OCI-LY7 (cell line): ENCODE measurements at regions not wholly inside any gene's neighbourhood (a gene's known extent, or its start where the extent isn't known, plus 50 kb on each side); places are given as distances from the start of the nearest gene placed in this dataset.
A peak's percentile ranks its signal among the peaks of the same experiment; 100 is the strongest.
"Not testable (repeated sequence)": the region's sequence is repeated elsewhere in the genome, so short reads cannot be mapped to it uniquely, and the experiment has no call there.

ENCODE experiments used
- BruUV-seq: library from RNA; stranded (reverse); fragments of 400-500 nt; replicated peaks from 2 replicates; lab custom pipeline; 2021; lab: Mats Ljungman, UMichigan
- CTCF ChIA-PET: fragments of 300-600 bp; sonication (Branson Sonifier 250); formaldehyde crosslinking; loops from one replicate; lab custom pipeline; 2022; ENCODE audit warnings: antibody characterized with exemption; ENCODE audit not compliant: unreplicated experiment; lab: Charles Lee
- POLR2A ChIA-PET: fragments of 300-600 bp; sonication (Branson Sonifier 250); formaldehyde crosslinking; loops from one replicate; lab custom pipeline; 2022; ENCODE audit warnings: antibody characterized with exemption; lab: Charles Lee
- DNase-seq: peaks from one replicate; pipeline ENCODE4 v3.0.0-alpha.2; 2015; ENCODE audit warnings: low spot score
- H2AFZ ChIP-seq: fragments of 200-600 bp; sonication (generic), shearing (Covaris generic); 2 replicates; pipeline ENCODE4 v1.6.1; 2014; ENCODE audit warnings: mild to moderate bottlenecking, antibody characterized with exemption, low read length, moderate library complexity
- H3K27ac ChIP-seq: fragments of 200-600 bp; sonication (generic); 2 replicates; pipeline ENCODE4 v1.5.1; 2014; ENCODE audit warnings: mixed run types, low read depth, mild to moderate bottlenecking, moderate library complexity, low read length, inconsistent platforms; ENCODE audit not compliant: poor library complexity, severe bottlenecking
- H3K36me3 ChIP-seq: fragments of 200-600 bp; sonication (generic); 2 replicates; pipeline ENCODE4 v1.6.1; 2014; ENCODE audit warnings: mild to moderate bottlenecking, antibody characterized with exemption, low read length, moderate library complexity, mixed read lengths; ENCODE audit not compliant: insufficient read depth
- H3K4me1 ChIP-seq: fragments of 200-600 bp; sonication (generic); 2 replicates; pipeline ENCODE4 v1.5.1; 2014; ENCODE audit warnings: mild to moderate bottlenecking, low read length; ENCODE audit not compliant: insufficient read depth, poor library complexity, severe bottlenecking
- H3K4me2 ChIP-seq: fragments of 200-600 bp; sonication (generic); 2 replicates; pipeline ENCODE4 v1.6.1; 2014; ENCODE audit warnings: mild to moderate bottlenecking, low read length
- H3K4me3 ChIP-seq: fragments of 200-600 bp; sonication (generic); 2 replicates; pipeline ENCODE4 v1.5.1; 2014; ENCODE audit warnings: mild to moderate bottlenecking, low read depth, low read length; ENCODE audit not compliant: poor library complexity, severe bottlenecking
- H3K79me2 ChIP-seq: fragments of 200-600 bp; sonication (generic); 2 replicates; pipeline ENCODE4 v1.6.1; 2016; ENCODE audit warnings: low read depth, mild to moderate bottlenecking, low read length, moderate library complexity, mixed read lengths; ENCODE audit not compliant: insufficient read depth
- H3K9me2 ChIP-seq: fragments of 200-600 bp; sonication (generic); 2 replicates; pipeline ENCODE4 v1.6.1; 2016; ENCODE audit warnings: mild to moderate bottlenecking, low read length, mixed read lengths; ENCODE audit not compliant: insufficient read depth
- H3K9me3 ChIP-seq: fragments of 200-600 bp; sonication (generic); 2 replicates; pipeline ENCODE4 v1.6.1; 2014; ENCODE audit warnings: mild to moderate bottlenecking, mixed run types, low read length, mixed read lengths
- H4K20me1 ChIP-seq: fragments of 200-600 bp; sonication (generic); 2 replicates; pipeline ENCODE4 v1.6.1; 2014; ENCODE audit warnings: mild to moderate bottlenecking, antibody characterized with exemption, low read length, moderate library complexity, mixed read lengths; ENCODE audit not compliant: insufficient read depth
- EZH2phosphoT487 ChIP-seq: fragments of 200-600 bp; sonication (generic); IDR thresholded peaks from 2 replicates; pipeline ENCODE4 v1.6.1; 2018; ENCODE audit warnings: low read depth, borderline replicate concordance, mild to moderate bottlenecking, mixed run types, antibody characterized with exemption, low read length, moderate library complexity, mixed read lengths
- intact Hi-C: fragments of 100-400 bp; cut with micrococcal nuclease; formaldehyde crosslinking; loops from one replicate; pipeline ENCODE4 v1.10.0; 2022; ENCODE audit not compliant: unreplicated experiment
- TF ChIP-seq, protein P1 (sequence below): fragments of 200-600 bp; sonication (generic); conservative IDR thresholded peaks from 2 replicates; pipeline ENCODE4 v1.5.1; 2014; ENCODE audit warnings: mild to moderate bottlenecking, antibody characterized with exemption, low read length, moderate library complexity, mixed read lengths

DNA sequence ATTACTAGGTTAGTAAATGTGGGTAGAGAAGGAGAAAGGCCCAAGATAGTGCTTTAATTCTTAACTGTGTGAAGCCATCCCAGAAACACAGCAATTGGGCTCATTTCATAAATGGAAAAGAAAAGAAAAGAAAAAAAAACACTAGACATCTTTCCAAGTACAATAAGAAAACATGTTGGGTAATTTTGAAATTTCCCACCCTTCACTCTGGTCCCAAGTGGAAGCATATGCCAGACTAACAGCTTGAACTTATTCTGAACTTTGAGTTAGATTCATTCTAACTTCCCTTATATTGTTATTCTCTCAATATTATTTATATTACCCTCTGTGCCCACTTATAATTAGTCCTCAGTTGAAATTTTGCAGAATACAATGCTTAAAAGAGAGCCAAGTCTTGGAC, 113.4 kb upstream of the GHR start:
- ChIA-PET CTCF (no interaction called here), POLR2A (no interaction called here)
- Histone ChIP-seq H3K4me3 (no peak overlapping the region), H3K27ac (no peak overlapping the region), H3K9me2 (no peaks in the 10 kb centered on the region), H3K4me1 (no peaks in the 10 kb centered on the region), H3K9me3 (no peaks in the 10 kb centered on the region), H3K79me2 (no peaks in the 10 kb centered on the region), H2AFZ (no peak overlapping the region), H3K4me2 (no peak overlapping the region), H4K20me1 (no peaks in the 10 kb centered on the region), H3K36me3 (no peaks in the 10 kb centered on the region)
- BruUV-seq, result no TSS peak
- no peak for DNase-seq
- intact Hi-C loops, result no loop called here
- TF ChIP-seq, protein P1, sequence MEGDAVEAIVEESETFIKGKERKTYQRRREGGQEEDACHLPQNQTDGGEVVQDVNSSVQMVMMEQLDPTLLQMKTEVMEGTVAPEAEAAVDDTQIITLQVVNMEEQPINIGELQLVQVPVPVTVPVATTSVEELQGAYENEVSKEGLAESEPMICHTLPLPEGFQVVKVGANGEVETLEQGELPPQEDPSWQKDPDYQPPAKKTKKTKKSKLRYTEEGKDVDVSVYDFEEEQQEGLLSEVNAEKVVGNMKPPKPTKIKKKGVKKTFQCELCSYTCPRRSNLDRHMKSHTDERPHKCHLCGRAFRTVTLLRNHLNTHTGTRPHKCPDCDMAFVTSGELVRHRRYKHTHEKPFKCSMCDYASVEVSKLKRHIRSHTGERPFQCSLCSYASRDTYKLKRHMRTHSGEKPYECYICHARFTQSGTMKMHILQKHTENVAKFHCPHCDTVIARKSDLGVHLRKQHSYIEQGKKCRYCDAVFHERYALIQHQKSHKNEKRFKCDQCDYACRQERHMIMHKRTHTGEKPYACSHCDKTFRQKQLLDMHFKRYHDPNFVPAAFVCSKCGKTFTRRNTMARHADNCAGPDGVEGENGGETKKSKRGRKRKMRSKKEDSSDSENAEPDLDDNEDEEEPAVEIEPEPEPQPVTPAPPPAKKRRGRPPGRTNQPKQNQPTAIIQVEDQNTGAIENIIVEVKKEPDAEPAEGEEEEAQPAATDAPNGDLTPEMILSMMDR, result no peak
- no peak for TF ChIP-seq EZH2phosphoT487

DNA sequence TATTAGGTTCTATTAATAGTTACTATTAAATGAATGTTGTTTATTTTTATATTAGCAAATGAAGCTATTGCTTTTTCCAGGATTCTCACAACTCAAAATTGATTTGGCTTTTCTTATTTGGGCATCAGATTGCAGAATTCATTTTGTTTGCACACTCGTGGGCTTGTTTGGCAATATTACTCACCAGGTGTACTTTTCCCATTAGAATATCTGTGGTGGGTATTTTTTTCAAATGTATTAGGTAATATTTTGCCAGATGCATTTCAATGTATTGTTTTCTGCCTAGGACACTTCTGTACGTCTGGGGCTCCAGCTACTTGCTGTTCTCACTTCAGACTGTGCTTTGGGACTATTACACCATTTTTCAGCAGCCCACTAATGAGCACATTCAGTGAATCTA, 108.0 kb upstream of the GHR start:
- no peak overlapping the region for H3K4me2 ChIP-seq
- no peaks in the 10 kb centered on the region for H3K36me3 ChIP-seq
- intact Hi-C loops, result no loop called here
- H3K4me3 ChIP-seq, result no peak overlapping the region
- no peaks in the 10 kb centered on the region for H3K9me2 ChIP-seq
- POLR2A ChIA-PET, result no interaction called here
- no peak overlapping the region for H2AFZ ChIP-seq
- TF ChIP-seq EZH2phosphoT487, result no peak
- TF ChIP-seq, protein P1, result no peak
- H4K20me1 ChIP-seq, result no peaks in the 10 kb centered on the region
- no peaks in the 10 kb centered on the region for H3K4me1 ChIP-seq
- no peak overlapping the region for H3K27ac ChIP-seq
- DNase-seq, result no peak
- H3K79me2 ChIP-seq, result no peaks in the 10 kb centered on the region
- CTCF ChIA-PET, result no interaction called here
- no TSS peak for BruUV-seq
- H3K9me3 ChIP-seq, result no peaks in the 10 kb centered on the region

DNA sequence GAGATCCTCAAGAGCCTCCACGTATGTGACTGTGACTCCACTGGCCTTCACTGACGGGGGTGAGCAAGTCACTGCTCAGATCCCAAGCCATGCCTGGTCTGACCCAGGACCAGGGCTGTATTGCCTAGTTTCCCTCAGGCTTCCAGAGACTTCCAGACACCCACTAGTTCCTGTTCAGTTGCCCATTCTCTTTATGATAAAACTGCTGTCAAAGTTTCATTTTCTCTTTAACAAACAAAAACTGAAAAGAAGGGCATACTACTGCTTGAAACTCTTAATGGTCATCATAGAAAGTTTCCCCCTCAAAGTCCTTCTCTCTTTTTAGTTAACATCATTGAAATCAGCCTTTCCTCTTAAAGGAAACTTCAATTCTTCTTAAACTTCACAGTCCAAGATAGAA, 105.7 kb upstream of the GHR start:
- TF ChIP-seq, protein P1, result no peak
- TF ChIP-seq EZH2phosphoT487, result no peak
- Histone ChIP-seq H3K9me2 (no peaks in the 10 kb centered on the region), H3K36me3 (no peaks in the 10 kb centered on the region), H2AFZ (no peak overlapping the region), H3K4me2 (no peak overlapping the region), H3K4me1 (no peaks in the 10 kb centered on the region), H3K27ac (no peak overlapping the region), H3K79me2 (no peaks in the 10 kb centered on the region), H4K20me1 (no peaks in the 10 kb centered on the region), H3K9me3 (no peaks in the 10 kb centered on the region), H3K4me3 (no peak overlapping the region)
- ChIA-PET CTCF (no interaction called here), POLR2A (no interaction called here)
- intact Hi-C loops, result no loop called here
- no TSS peak for BruUV-seq
- DNase-seq, result no peak

DNA sequence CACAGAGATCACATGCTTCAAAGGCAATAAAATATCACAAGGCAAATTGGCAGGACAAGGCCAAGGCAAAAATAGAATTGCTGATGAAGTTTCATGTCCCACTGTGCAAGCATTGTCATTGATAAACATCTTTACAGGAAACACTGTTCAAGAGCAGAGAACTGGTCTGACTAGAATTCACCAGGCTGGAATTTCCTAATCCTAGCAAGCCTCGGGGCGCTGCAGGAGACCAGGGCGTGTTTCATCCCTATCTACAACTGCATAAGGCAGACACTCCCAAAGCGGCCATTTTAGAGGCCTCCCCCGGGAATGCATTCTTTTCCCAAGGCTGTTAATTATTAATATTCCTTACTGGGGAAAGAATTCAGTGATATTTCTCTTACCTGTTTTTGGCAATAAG, 103.7 kb upstream of the GHR start:
- H3K4me3 ChIP-seq, BruUV-seq, H3K9me2 ChIP-seq, H4K20me1 ChIP-seq, H2AFZ ChIP-seq, CTCF ChIA-PET, H3K79me2 ChIP-seq, POLR2A ChIA-PET, H3K27ac ChIP-seq, H3K9me3 ChIP-seq, H3K4me1 ChIP-seq, H3K4me2 ChIP-seq, intact Hi-C loops, H3K36me3 ChIP-seq: not testable (repeated sequence)
- DNase-seq, result peak; percentile 1
